ENCODE measurements at regions not wholly inside any gene's neighbourhood (a gene's known extent, or its start where the extent isn't known, plus 50 kb on each side); places are given as distances from the start of the nearest gene placed in this dataset.
"Not testable (repeated sequence)": the region's sequence is repeated elsewhere in the genome, so short reads cannot be mapped to it uniquely, and the experiment has no call there.

DNA sequence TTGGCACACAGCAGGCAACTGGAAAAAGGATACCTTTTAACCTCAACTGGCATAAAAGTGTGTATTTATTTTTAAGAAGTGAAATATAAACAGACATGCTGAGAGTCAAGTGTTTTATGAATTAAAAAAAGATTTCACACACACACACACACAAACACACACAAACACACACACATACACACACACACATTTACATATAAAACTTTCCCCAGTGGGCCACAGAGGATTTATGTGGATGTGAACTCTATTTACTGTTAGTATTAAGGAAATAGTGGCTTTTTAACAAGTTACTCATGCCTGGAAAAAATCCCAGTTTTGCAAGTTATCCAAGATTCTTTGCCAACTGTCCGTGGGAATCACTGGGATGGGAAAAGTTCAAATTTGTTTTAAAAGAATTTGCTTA, 725.9 kb upstream of the NR2F2 start:
- in situ Hi-C loops (cut with HindIII; ENCODE audit: low sequenced_read_pairs) = no loop called here
- DNase-seq (ENCODE audit: low spot score) = no peak

DNA sequence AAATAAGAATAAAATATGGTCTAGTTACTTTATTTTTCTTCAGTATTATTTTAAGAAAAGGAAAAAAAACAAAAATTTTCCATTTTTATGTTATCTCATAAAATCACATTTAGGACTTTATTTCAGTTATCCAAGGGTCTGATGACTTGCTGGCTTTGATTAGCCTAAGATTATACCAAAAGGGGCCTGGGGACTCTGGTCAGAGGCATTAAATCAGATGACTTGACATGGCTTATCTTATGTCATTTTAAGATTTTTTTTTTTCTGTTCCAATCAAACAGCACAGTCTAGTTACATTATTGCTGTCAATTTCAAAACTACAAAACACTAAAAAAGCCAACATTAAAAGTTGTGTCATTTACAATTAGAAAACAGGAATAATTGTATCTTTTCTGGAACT, 725.4 kb upstream of the NR2F2 start:
- no peak for DNase-seq (ENCODE audit: low spot score)
- in situ Hi-C loops (cut with HindIII; ENCODE audit: low sequenced_read_pairs) = no loop called here

- in situ Hi-C loops (cut with HindIII; ENCODE audit: low sequenced_read_pairs) = no loop called here
- no peak for DNase-seq (ENCODE audit: low spot score)
Observed at GRCh38 chr15:95606551-95606950, 723.9 kb upstream of the NR2F2 start.

DNA sequence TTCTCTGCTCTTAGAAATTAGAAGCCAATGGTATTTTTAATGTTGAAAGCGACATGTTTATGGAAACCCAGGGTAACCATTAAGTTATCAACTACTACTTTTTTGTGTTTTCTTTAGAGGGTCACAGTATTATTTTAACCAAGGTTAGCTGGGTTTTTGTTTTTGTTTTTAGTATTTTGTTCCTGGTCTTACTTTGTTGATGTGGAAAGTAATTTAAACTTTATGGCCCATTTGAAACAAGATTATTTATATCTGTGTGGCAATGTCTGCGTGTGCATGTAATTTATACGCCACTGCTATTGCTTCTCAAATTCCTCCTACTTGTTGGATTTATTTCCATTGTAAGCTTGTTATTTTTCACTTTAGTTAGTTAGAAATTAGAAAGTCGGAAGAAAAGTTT, 722.1 kb upstream of the NR2F2 start:
- in situ Hi-C loops (cut with HindIII; ENCODE audit: low sequenced_read_pairs) = no loop called here
- no peak for DNase-seq (ENCODE audit: low spot score)

DNA sequence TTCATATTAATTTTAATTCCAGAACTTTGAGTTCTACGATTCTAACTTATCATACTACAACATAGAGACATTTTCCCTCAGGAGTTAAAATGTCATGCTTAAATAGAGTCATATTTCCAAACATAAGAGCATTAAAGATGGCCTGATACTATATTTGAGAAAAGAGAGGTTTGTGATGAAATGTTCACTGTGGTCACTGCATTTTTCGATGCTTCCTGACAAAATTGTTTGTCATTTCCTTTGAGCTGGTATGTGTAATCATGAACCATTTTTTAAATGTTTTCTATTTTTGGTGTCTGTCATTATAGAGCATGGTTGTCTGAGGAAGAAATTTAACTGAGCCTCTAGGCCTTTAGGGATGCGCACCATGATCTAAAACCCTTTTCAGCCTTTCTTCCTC, 721.4 kb upstream of the NR2F2 start:
- DNase-seq (ENCODE audit: low spot score) = no peak
- in situ Hi-C loops (cut with HindIII; ENCODE audit: low sequenced_read_pairs) = no loop called here

DNA sequence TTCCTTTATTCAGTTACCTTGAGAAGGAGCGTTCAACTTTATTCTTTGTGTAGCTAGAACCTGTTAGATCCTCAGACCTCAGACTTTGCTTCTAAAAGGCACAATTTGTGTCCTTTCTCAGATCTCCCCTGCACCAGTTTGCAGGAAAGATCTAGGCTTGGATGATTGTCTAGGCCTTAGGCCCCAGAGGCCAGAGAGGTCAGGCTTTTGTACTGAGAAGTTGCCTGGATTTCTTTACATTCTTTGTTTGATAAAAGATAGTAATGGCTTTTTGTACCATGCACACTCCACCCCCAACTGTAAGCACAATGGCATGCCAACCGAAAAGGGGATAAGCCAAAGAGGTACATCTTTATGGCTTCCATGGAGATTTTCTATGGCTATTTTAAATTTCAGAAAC, 719.6 kb upstream of the NR2F2 start:
- no peak for DNase-seq (ENCODE audit: low spot score)
- in situ Hi-C loops (cut with HindIII; ENCODE audit: low sequenced_read_pairs) = no loop called here

DNA sequence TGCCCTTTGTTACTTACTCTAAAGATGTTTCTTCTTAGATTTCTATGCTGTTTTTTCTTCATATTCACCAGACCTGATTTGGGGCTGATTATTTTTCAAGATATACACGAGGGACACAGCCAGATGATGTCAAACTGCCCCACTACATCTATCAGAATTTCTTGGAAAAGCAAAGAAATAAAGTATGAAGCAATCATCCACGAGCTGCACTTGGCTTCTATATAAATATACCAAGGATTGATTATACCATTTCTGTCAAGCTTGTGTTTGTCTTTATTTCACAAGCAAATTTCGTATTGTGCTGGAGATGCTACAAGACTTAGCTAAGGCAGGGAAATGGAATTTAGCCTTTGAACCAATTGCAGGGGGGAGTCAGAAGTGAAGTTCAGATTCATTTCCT, 715.1 kb upstream of the NR2F2 start:
- in situ Hi-C loops (cut with HindIII; ENCODE audit: low sequenced_read_pairs) = no loop called here
- DNase-seq (ENCODE audit: low spot score) = no peak

DNA sequence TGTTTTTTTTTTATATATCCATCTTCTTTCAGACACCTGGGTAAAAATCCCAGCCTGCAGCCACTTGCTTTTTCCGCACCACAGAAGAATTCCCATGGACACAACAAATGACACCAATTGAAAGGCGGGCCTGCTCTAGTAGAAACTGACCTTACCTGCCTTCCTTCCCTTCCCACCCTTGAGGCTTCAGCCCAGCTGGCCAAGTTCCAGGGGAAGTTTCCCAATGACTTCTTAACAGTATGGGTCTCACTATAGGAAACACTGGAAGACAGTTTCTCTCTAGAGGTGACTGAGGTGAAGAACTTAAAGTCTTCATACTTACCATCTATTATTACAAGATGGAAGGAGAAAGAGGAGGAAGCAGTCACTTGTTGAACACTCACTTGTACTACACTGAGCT, 714.2 kb upstream of the NR2F2 start:
- in situ Hi-C loops (cut with HindIII; ENCODE audit: low sequenced_read_pairs) = no loop called here
- DNase-seq (ENCODE audit: low spot score) = no peak

GRCh38 chr15:95620934-95621579, 709.4 kb upstream of the NR2F2 start:
- no peak for DNase-seq (ENCODE audit: low spot score)
- in situ Hi-C loops (cut with HindIII; ENCODE audit: low sequenced_read_pairs) = no loop called here

GRCh38 chr15:95622843-95623242, 707.7 kb upstream of the NR2F2 start:
- in situ Hi-C loops (cut with HindIII; ENCODE audit: low sequenced_read_pairs) = no loop called here
- DNase-seq (ENCODE audit: low spot score) = no peak

DNA sequence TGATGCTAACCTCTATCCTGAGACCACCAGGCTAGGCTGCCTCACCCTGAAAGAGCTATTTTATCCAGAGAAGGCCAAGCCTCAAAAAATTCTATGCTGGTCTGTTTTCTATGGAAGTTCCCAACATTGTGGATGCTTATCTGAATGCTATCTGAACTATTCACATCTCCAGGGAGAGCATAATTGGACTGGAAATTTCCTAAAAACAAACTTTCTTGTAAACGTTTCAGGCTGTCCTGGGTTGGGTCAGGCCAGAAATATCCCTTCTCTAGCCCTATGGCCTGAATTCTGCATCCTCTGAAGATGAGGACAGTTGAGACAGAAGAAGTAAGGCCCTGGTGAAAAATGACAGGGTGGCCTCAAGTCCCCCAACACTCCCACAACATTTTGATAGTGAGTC, 706.4 kb upstream of the NR2F2 start:
- DNase-seq (ENCODE audit: low spot score) = no peak
- in situ Hi-C loops (cut with HindIII; ENCODE audit: low sequenced_read_pairs) = no loop called here

DNA sequence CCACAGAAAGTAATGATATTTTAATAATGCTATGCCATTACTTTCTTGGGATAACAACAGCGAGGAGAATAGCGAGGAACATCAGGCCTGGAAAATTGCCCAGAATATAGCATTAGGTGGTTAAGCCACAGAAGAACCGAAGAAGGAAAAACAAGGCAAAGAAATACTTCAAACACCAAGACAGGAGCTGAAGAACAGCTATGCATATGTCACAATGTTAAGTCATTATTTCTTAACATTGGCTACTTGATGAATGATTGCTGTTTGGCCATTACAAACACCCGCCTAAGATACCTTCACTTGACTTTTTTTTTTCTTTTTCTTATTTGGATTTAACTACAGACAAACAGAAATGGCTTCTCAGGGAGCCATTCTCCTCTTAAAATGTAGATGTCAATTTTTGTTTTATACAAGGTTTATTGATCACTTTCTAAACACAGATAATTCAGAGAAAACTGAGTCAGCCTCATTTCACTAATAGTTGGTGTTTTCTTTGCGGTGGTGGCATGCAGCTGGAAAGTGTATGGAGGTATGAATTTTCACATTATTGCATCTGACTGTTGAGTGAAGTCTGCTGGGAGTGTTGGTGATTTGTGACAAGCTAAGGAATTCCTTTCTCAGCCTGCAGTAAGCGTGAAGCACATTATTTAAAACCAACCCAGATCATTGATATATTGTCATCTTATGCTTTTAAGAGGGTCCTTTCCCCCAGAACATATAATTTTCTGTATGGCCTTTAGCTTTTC, 705.7 kb upstream of the NR2F2 start:
- in situ Hi-C loops (cut with HindIII; ENCODE audit: low sequenced_read_pairs) = no loop called here
- no peak for DNase-seq (ENCODE audit: low spot score)

GRCh38 chr15:95626501-95627361, 703.8 kb upstream of the NR2F2 start:
- no peak for DNase-seq (ENCODE audit: low spot score)
- in situ Hi-C loops (cut with HindIII; ENCODE audit: low sequenced_read_pairs) = no loop called here

DNA sequence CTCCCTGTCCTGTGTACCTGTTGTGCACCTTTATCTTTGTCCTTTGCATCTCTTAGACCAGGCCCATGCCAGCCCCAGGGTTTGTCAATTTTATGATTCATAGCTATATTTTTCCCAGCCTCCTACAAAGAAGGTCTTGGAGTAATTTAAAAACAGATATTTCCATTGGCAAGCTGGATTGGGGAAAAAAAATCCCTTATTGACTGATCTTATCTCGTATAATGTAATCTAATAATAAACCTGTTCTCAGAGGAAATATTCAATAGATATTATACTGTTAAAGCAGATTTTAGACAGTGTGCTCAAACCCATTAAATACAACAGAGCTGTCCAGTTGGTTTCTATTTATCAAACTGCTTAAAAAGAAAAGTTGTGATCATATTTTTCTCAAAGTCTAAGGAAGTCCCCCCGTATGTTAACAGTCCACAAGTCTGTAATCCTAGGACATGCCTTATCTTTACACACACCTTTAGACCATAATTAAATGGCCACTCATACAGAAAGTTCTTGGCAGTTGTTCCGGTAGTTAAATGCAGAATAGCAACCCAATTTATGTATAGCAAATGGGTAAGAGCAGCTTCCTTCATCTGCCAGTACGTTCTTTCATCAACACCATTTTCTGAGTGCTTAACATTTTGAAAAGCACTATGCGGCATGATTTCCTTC, 700.9 kb upstream of the NR2F2 start:
- no peak for DNase-seq (ENCODE audit: low spot score)
- in situ Hi-C loops (cut with HindIII; ENCODE audit: low sequenced_read_pairs) = no loop called here

GRCh38 chr15:95630683-95631082, 699.8 kb upstream of the NR2F2 start:
- in situ Hi-C loops (cut with HindIII; ENCODE audit: low sequenced_read_pairs) = no loop called here
- DNase-seq (ENCODE audit: low spot score) = no peak

DNA sequence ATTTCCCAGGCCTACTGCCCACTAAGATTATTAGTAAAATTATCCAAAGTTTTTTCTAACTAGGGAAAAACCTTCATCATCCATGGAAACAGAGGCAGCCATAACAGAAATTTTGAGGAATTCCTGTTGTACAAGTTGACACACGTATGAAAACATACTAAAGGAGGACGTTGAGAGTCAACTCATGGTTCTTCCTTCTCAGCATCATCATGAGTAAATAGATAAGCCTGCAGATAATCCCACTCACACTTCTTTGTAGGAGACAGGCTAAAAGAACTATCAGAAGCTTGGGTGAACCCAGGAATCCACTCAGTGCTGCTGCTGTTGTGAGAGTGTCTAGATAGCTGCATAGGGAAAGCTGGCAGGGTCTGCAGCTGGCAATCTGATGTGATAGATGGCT, 694.8 kb upstream of the NR2F2 start:
- in situ Hi-C loops (cut with HindIII; ENCODE audit: low sequenced_read_pairs) = no loop called here
- no peak for DNase-seq (ENCODE audit: low spot score)

- no peak for DNase-seq (ENCODE audit: low spot score)
- in situ Hi-C loops (cut with HindIII; ENCODE audit: low sequenced_read_pairs) = no loop called here
Observed at GRCh38 chr15:95636107-95636506, 694.4 kb upstream of the NR2F2 start.

- DNase-seq (ENCODE audit: low spot score); in situ Hi-C loops (cut with HindIII; ENCODE audit: low sequenced_read_pairs): not testable (repeated sequence)
Observed at GRCh38 chr15:95637234-95637633, 693.3 kb upstream of the NR2F2 start.

GRCh38 chr15:95639208-95639607, 691.3 kb upstream of the NR2F2 start:
- in situ Hi-C loops (cut with HindIII; ENCODE audit: low sequenced_read_pairs) = no loop called here
- no peak for DNase-seq (ENCODE audit: low spot score)

Data from G401 (cell line).